Endothelial cell of umbilical vein (primary cell): ENCODE measurements at regions not wholly inside any gene's neighbourhood (a gene's known extent, or its start where the extent isn't known, plus 50 kb on each side); places are given as distances from the start of the nearest gene placed in this dataset.

Source experiments
- EZH2 ChIP-seq: IDR thresholded peaks from 2 replicates; pipeline ENCODE4 v1.6.1; 2012; ENCODE audit warnings: borderline replicate concordance, low read depth, mild to moderate bottlenecking, moderate library complexity, low read length, inconsistent platforms; ENCODE audit not compliant: severe bottlenecking
- MYC ChIP-seq: IDR thresholded peaks from one replicate; pipeline ENCODE4 v1.6.1; 2011; ENCODE audit warnings: mild to moderate bottlenecking, low read depth, low read length
- TF ChIP-seq, protein P1 (sequence below), 2 donors: IDR thresholded peaks; 1 replicate in 1 of 2; 2 replicates in 1 of 2; pipeline ENCODE4 v1.5.1; 2011; ENCODE audit warnings: low read length in 2 of 2, mild to moderate bottlenecking in 2 of 2, moderate library complexity in 2 of 2, control low read depth in 1 of 2, inconsistent platforms in 1 of 2, low read depth in 1 of 2; ENCODE audit not compliant: insufficient read depth in 1 of 2; ENCODE audit errors: extremely low read depth in 1 of 2

GRCh38 chr12:73072214-73072613, 800.0 kb downstream of the TRHDE start:
- TF ChIP-seq, protein P1, sequence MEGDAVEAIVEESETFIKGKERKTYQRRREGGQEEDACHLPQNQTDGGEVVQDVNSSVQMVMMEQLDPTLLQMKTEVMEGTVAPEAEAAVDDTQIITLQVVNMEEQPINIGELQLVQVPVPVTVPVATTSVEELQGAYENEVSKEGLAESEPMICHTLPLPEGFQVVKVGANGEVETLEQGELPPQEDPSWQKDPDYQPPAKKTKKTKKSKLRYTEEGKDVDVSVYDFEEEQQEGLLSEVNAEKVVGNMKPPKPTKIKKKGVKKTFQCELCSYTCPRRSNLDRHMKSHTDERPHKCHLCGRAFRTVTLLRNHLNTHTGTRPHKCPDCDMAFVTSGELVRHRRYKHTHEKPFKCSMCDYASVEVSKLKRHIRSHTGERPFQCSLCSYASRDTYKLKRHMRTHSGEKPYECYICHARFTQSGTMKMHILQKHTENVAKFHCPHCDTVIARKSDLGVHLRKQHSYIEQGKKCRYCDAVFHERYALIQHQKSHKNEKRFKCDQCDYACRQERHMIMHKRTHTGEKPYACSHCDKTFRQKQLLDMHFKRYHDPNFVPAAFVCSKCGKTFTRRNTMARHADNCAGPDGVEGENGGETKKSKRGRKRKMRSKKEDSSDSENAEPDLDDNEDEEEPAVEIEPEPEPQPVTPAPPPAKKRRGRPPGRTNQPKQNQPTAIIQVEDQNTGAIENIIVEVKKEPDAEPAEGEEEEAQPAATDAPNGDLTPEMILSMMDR (IDR thresholded peaks at IDR 0.05; ENCODE audit: extremely low read depth in 1 of 2, insufficient read depth in 1 of 2, low read depth in 1 of 2, low read length in 2 of 2) = no peak
- TF ChIP-seq MYC (no peak), EZH2 (no peak)
